Right lobe of liver (tissue), 6 donors: ENCODE measurements at regions not wholly inside any gene's neighbourhood (a gene's known extent, or its start where the extent isn't known, plus 50 kb on each side); places are given as distances from the start of the nearest gene placed in this dataset.
"Not testable (repeated sequence)": the region's sequence is repeated elsewhere in the genome, so short reads cannot be mapped to it uniquely, and the experiment has no call there.

Source experiments
- ATAC-seq, 4 donors: fragments of 200-7000 bp; cut with Tn5 transposase; one replicate each; pipeline ENCODE4 v1.9.1; 2020; ENCODE audit warnings: mild to moderate bottlenecking in 4 of 4, moderate library complexity in 4 of 4
- DNase-seq, 3 donors: peaks; one replicate each; pipeline ENCODE4 v3.0.0-alpha.2; 2020
- H3K27ac ChIP-seq, 3 donors: fragments of 200-600 bp; one replicate each; pipeline ENCODE4 v1.8.0; 2022
- H3K27me3 ChIP-seq, 2 donors: fragments of 200-600 bp; one replicate each; pipeline ENCODE4 v1.8.0; 2022
- H3K36me3 ChIP-seq, 4 donors: fragments of 200-600 bp; sonication (generic) in 1 of 4; one replicate each; pipeline versions ENCODE4 v1.5.1 to v1.8.0; 2017 to 2022; ENCODE audit warnings: control low read depth in 1 of 4
- H3K4me1 ChIP-seq, 4 donors: fragments of 200-600 bp; sonication (generic) in 1 of 4; one replicate each; pipeline versions ENCODE4 v1.5.1 to v1.8.0; 2017 to 2022; ENCODE audit warnings: control low read depth in 1 of 4
- H3K4me3 ChIP-seq, 3 donors: fragments of 200-600 bp; one replicate each; pipeline ENCODE4 v1.8.0; 2022
- H3K9me3 ChIP-seq, 4 donors: fragments of 200-600 bp; sonication (generic) in 1 of 4; one replicate each; pipeline versions ENCODE4 v1.5.1 to v1.8.0; 2017 to 2022; ENCODE audit warnings: control low read depth in 1 of 4
- POLR2A ChIP-seq: fragments of 450-650 bp; IDR thresholded peaks from one replicate; pipeline ENCODE4 v1.6.1; 2017; ENCODE audit warnings: antibody characterized with exemption, mild to moderate bottlenecking
- WGBS: methylation state at CpG from one replicate; pipeline ENCODE4 v1.1.6; 2018; ENCODE audit warnings: low coverage, low lambda C conversion rate; ENCODE audit not compliant: insufficient coverage; ENCODE audit errors: missing lambda C conversion rate; 5-methylcytosine and 5-hydroxymethylcytosine counted together
- intact Hi-C, 2 donors: fragments of 100-400 bp; cut with DNase I; formaldehyde crosslinking; loops; one replicate each; pipeline versions ENCODE4 v1.11.2 to v1.14.1; 2022
- TF ChIP-seq, protein P1 (sequence below), 4 donors: fragments of 200-600 bp in 3 of 4; fragments of 450-650 bp in 1 of 4; IDR thresholded peaks; one replicate each; pipeline versions ENCODE4 v1.5.1 to v1.8.0; 2016 to 2022; ENCODE audit warnings: antibody characterized with exemption in 4 of 4, mild to moderate bottlenecking in 2 of 4
- donor health status: DM: no; HTN: yes; CAD: no.
- donor health status: DM: no; HTN: no; CAD: no.
- donor health status: DM: no; HTN: no; CAD: no.
- donor health status: DM: no; HTN: yes; CAD: no.
- donor health status: DM: no; HTN: yes; CAD: no.

DNA sequence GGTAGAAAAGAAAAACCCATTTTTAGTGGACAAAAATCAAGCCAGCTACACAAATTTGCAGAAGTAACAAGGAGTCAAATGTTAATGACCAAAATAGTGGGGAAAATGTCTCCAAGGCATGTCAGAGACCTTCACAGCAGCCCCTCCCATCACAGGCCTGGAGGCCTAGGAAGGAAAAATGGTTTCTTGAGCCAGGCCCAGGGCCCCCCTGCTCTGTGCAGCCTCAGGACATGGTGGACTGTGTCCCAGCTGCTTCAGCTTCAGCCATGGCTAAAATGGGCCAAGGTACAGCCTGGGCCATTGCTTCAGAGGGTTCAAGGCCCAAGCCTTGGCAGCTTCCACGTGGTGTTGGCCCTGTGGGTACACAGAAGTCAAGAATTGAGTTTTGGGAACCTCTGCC lies 82.5 kb upstream of the CLVS2 start:
- Histone ChIP-seq H3K4me3 (no peak overlapping the region), H3K9me3 (no peaks in the 10 kb centered on the region), H3K27ac (no peak overlapping the region), H3K4me1 (no peaks in the 10 kb centered on the region), H3K27me3 (no peaks in the 10 kb centered on the region), H3K36me3 (no peaks in the 10 kb centered on the region)
- ATAC-seq (no peak), DNase-seq (no peak)
- WGBS = 0% methylated on average over 1 of the region's 1 CpG
- intact Hi-C loops = no loop called here
- no peak for TF ChIP-seq POLR2A
- TF ChIP-seq, protein P1, sequence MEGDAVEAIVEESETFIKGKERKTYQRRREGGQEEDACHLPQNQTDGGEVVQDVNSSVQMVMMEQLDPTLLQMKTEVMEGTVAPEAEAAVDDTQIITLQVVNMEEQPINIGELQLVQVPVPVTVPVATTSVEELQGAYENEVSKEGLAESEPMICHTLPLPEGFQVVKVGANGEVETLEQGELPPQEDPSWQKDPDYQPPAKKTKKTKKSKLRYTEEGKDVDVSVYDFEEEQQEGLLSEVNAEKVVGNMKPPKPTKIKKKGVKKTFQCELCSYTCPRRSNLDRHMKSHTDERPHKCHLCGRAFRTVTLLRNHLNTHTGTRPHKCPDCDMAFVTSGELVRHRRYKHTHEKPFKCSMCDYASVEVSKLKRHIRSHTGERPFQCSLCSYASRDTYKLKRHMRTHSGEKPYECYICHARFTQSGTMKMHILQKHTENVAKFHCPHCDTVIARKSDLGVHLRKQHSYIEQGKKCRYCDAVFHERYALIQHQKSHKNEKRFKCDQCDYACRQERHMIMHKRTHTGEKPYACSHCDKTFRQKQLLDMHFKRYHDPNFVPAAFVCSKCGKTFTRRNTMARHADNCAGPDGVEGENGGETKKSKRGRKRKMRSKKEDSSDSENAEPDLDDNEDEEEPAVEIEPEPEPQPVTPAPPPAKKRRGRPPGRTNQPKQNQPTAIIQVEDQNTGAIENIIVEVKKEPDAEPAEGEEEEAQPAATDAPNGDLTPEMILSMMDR (IDR thresholded peaks at IDR 0.05) = no peak

DNA sequence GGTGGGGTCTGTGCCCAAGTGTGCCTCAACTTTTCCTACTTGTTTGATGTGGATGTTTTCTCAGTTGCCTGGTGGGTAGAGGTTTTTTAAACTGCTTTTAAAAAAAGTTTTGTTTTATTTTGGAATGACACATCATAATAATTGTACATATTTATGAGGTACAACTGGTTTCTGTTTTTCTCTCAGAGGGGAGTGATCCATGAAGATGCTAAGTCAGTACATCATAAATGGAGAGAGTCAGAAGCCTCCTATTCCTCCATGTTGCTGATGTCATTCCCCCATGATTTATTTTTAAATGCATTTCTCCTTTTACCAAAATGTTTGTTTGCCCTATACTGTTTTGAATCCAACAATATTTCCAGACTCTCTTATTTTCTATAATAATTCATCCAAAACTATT lies 77.3 kb upstream of the CLVS2 start:
- Histone ChIP-seq H3K27ac (no peak overlapping the region), H3K4me3 (no peak overlapping the region), H3K36me3 (no peaks in the 10 kb centered on the region), H3K4me1 (no peaks in the 10 kb centered on the region), H3K27me3 (no peaks in the 10 kb centered on the region), H3K9me3 (no peaks in the 10 kb centered on the region)
- no peak for TF ChIP-seq POLR2A
- intact Hi-C loops = no loop called here
- DNase-seq = no peak
- ATAC-seq = no peak

DNA sequence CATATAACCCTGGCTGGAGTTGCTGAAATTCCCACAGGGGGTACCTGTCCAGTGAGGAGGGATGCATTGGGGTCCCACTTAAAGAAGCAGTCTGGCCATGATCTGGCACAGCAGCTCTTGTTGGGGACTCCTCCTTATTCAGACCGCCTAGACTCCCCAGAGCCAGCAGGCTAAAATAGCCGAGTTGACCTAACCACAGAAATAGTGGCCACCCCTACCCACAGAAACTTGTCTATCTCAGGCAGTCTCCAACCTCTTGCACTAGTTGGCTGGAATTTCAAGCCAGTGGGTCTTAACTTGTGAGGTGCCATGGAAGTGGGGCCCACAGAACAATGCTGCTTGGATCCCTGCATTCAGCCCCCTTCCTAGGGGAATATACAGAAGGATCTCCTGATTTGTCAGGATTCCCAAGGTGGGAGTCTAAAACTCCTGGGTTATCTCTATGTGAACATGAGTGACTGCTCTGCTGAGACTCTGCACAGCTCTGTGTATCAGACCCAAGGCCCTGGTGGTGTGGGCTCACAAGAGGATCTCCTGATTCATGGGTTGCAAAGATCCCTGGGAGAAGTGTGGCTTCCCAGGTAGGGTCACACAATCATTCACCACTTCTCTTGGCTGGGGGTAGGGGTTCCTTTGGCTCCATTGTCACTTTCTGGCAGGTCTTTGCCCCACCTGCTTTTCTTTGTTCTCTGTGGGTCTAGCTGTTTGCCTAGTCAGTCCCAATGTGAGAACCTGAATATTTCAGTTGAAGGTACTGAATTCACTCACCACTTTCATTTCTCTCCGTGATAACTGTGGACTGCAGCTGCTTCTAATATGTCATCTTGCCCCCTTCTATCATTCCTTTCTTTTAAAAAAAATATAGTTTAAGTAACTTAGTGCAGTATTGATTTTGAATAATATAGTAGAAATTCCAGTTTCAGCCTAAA lies 65.5 kb upstream of the CLVS2 start:
- DNase-seq = no peak
- intact Hi-C loops = no loop called here
- no peak overlapping the region for H3K4me3 ChIP-seq
- 62% methylated on average over 1 of the region's 3 CpGs for WGBS
- TF ChIP-seq POLR2A = no peak
- ATAC-seq = no peak
- H3K27ac ChIP-seq = no peak overlapping the region
- no peaks in the 10 kb centered on the region for H3K4me1 ChIP-seq
- H3K9me3 ChIP-seq = no peaks in the 10 kb centered on the region
- H3K27me3 ChIP-seq = no peaks in the 10 kb centered on the region
- no peaks in the 10 kb centered on the region for H3K36me3 ChIP-seq

DNA sequence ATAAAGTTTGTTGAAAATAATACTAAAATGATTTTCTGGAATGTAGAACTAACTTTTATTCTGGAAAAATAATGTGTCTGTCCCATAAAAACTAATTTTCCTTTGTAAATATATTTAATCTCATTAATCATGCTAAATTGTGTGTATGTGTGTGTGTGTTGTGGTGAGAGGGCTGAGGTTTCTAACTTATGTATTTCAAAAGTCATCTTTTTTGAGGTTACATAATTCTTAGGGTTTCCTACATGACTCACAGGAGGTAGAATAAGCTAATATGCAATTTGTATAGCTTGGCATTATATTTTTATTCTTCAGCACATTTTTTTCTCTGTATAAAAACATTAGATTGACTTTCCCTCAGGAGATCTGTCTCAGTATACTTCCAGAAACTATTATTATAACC lies 64.1 kb upstream of the CLVS2 start:
- no peak overlapping the region for H3K4me3 ChIP-seq
- H3K27ac ChIP-seq = no peak overlapping the region
- no peaks in the 10 kb centered on the region for H3K36me3 ChIP-seq
- intact Hi-C loops = no loop called here
- ATAC-seq = no peak
- H3K27me3 ChIP-seq = no peaks in the 10 kb centered on the region
- DNase-seq = no peak
- no peaks in the 10 kb centered on the region for H3K9me3 ChIP-seq
- TF ChIP-seq POLR2A = no peak
- TF ChIP-seq, protein P1 (IDR thresholded peaks at IDR 0.05) = no peak
- H3K4me1 ChIP-seq = no peaks in the 10 kb centered on the region

DNA sequence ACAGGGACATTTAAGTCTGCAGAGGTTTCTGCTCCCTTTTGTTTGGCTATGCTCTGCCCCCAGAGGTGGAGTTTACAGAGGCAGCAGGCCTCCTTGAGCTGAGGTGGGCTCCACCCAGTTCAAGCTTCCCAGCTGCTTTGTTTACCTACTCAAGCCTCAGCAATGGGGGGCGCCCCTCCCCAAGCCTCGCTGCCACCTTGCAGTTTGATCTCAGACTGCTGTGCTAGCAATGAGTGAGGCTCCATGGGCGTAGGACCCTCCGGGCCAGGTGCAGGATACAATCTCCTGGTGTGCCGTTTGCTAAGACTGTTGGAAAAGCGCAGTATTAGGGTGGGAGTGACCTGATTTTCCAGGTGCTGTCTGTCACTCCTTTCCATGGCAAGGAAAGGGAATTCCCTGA lies 51.1 kb upstream of the CLVS2 start:
- H3K9me3 ChIP-seq, intact Hi-C loops, H3K36me3 ChIP-seq, H3K4me3 ChIP-seq, DNase-seq, H3K27me3 ChIP-seq, H3K27ac ChIP-seq, H3K4me1 ChIP-seq, ATAC-seq: not testable (repeated sequence)
- WGBS = 65% methylated on average over 2 of the region's 6 CpGs
